D721Med (cell line): ENCODE measurements at regions not wholly inside any gene's neighbourhood (a gene's known extent, or its start where the extent isn't known, plus 50 kb on each side); places are given as distances from the start of the nearest gene placed in this dataset.

Experiments used
- DNase-seq: peaks from one replicate; pipeline ENCODE4 v3.0.0; 2011; ENCODE audit warnings: low spot score; ENCODE audit not compliant: insufficient read length
- FAIRE-seq: peaks from 2 replicates; lab custom pipeline; 2011; peaks lifted over from hg19 to GRCh38; lab: Jason Lieb, UNC
- TF ChIP-seq, protein P1 (sequence below): IDR thresholded peaks from 2 replicates; pipeline ENCODE4 v1.5.1; 2012; ENCODE audit warnings: mild to moderate bottlenecking, control low read depth; ENCODE audit not compliant: insufficient read depth; ENCODE audit errors: missing control alignments

DNA sequence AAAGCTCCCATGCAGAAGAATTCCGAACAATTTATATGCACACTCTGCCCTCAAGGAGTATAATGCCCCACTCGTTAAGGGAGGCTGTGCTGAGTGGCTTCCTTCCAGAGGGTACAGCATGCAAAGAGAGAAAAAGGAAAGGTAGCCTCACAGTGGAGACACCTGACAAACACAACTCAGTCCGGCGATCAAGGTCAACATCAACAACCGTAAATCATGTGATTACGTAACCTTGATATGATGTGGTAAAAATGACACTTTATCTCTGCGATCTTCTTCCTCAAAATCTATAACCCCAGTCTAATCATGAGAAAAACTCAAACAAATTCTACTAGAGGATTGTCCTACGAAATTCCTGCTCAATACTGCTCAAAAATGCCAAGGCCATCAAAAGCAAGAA is 400.5 kb upstream of the CCDC196 start:
- FAIRE-seq (no peak), DNase-seq (no peak)
- TF ChIP-seq, protein P1, sequence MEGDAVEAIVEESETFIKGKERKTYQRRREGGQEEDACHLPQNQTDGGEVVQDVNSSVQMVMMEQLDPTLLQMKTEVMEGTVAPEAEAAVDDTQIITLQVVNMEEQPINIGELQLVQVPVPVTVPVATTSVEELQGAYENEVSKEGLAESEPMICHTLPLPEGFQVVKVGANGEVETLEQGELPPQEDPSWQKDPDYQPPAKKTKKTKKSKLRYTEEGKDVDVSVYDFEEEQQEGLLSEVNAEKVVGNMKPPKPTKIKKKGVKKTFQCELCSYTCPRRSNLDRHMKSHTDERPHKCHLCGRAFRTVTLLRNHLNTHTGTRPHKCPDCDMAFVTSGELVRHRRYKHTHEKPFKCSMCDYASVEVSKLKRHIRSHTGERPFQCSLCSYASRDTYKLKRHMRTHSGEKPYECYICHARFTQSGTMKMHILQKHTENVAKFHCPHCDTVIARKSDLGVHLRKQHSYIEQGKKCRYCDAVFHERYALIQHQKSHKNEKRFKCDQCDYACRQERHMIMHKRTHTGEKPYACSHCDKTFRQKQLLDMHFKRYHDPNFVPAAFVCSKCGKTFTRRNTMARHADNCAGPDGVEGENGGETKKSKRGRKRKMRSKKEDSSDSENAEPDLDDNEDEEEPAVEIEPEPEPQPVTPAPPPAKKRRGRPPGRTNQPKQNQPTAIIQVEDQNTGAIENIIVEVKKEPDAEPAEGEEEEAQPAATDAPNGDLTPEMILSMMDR = no peak

DNA sequence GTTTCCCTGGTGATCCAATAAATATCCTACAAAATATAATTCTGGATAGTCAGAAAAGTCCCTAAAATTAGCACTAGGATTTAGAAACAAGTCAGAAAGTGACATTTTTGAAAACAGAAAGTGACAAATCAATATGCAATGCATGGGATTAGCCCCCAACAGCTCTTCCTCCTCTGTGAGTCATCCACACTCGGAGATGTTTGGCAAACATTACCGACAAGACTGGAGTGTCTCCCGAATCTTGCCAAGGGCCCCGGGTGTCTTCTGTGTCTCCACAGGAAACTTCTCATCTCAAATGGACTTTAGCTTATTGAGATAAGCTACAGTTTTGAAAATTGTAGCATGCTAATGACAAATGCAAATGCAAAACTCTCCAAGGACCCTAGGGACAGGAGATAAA is 398.9 kb upstream of the CCDC196 start:
- TF ChIP-seq, protein P1 = no peak
- DNase-seq (no peak), FAIRE-seq (no peak)

DNA sequence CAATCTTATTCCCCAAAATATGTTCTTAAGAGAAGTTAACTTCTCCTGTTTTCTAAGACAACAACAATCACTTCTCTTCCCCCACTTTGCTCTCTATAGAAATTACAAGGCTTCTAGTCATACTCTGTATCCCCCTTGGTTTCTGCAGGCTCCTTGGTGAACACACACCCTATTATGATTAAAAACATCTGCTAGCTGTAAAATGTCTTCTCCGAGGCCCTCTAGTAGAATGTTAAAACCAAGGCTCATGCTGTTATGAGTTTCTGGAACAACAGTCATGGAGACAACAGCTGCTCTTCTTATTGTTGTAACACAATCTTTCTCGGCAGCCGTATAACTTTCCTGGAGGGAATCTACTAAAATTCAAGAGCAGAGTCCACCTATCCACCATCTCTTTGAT is 397.5 kb upstream of the CCDC196 start:
- TF ChIP-seq, protein P1 = no peak
- no peak for DNase-seq
- FAIRE-seq = no peak

DNA sequence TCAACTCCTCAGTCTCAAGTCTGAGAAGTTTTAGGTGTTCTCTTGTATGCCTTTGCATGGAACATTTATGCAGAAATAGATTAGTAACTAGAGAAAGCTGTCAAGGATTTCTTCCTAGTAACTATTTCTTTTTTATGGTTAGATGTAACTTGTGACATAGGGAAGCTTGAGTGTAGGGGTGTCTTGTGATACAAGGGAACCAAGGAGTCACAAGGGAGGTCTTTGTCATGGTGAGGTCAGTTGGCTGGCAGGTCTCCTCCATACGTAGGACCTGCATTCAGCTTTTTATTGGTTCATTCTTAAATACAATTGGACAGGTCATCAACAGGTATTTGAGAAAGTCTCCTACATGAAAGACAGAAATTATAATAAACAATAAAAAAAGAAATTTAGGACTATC is 394.0 kb upstream of the CCDC196 start:
- FAIRE-seq (no peak), DNase-seq (no peak)
- TF ChIP-seq, protein P1 = no peak

DNA sequence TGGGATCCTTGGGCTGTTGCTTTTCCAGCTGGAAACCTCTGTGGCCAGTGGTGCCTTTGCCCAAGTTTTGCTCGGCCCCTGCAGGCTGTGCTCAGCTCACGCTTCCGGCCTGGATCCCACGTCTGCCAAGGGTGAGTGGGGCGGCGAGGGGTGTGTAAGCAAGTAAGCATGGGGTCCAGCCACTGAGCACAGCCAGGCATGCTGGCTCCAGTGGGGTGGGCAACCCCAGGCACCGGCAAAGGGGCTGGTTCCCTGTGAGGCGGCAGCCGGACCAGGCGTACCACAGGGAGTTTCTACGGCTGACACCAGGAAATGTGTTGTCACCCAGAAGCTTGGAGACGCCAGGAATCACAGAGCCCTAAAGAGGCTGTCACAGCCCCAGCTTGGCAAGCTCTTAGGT is 393.4 kb upstream of the CCDC196 start:
- TF ChIP-seq, protein P1 = no peak
- DNase-seq (no peak), FAIRE-seq (no peak)

DNA sequence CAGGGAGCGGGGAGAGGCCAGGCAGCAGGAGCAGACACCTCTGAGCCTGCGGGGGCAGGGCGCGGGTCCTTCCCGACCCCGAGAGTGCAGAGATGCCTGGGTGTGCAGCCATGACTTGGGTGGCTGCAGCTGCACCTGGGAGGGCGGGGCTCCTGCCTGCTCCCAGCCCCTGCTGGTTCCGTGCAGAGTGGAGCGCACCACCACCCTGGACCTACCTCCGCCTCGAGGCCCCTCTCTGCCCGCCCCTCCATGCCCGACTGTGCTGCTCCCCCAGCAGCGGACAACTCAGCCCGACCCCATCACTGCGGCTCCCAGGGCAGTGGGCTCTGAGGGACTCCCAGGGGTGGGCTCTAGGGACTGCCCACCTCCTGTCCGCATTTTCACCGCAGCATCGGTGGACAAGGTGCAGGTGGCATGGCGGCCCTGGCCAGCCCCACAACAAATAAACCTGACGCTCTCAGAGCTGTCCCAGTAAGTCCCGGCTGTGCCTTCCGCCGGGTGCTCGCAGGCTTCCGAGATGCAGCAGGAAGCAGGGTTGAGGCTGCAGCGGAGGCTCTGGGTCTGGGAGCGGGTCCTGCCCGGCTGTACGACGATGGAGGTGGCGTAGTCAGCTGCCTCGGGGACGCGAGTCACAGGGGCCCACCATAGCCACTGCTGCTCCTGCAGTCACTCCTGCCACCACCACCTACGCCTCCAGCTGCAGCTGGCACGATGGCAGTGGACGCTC is 392.0 kb upstream of the CCDC196 start:
- FAIRE-seq (no peak), DNase-seq (no peak)
- TF ChIP-seq, protein P1 = no peak

DNA sequence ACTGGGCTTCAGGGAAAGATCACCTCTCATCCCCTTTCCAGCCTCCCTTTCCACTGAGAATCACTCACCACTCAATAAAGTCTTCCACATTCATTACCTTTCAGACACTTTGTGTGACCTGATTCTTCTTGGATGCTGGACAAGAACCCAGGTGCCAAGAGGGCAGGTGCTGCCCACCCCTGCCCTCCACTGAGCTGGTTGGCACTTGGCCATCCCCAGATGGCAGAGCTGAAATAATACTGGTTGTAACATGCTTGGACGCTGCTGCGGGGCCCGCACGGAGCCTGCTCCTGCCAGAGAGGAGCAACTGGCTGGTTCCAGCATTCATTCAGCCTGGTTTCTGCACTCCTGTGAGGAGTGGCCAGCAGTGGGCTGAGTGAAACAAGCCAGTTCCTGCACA is 386.7 kb upstream of the CCDC196 start:
- FAIRE-seq (no peak), DNase-seq (no peak)
- TF ChIP-seq, protein P1 = no peak
